ENCODE measurements at regions not wholly inside any gene's neighbourhood (a gene's known extent, or its start where the extent isn't known, plus 50 kb on each side); places are given as distances from the start of the nearest gene placed in this dataset.

DNA sequence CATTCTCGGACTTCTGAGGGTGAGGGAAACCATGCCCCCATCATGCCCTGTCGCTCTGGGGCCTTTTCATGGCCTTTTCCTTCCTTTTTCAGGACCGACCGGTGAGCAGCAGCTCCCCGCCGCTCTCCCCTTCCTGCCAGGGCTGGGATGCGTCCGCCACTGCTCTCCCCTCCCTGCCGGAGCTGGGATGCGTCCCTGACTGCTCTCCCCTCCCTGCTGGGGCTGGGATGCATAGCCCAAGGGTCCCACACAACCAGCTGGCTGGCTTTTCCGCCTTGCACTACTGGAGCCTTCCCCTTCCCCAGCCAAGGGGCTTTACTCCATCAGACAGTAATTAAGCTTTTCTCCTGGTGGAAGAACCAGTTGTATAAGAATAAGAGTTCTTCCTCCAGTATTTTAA, 129.7 kb upstream of the COBL start:
- TF ChIP-seq POLR2AphosphoS5 (IDR thresholded peaks at IDR 0.05), result no peak
- TF ChIP-seq CTCF (IDR thresholded peaks at IDR 0.05), result no peak
- TF ChIP-seq POLR2A (IDR thresholded peaks at IDR 0.05), result no peak

Data from sigmoid colon (tissue), 4 donors.